Hepatocyte (in vitro differentiated cells): ENCODE measurements at regions not wholly inside any gene's neighbourhood (a gene's known extent, or its start where the extent isn't known, plus 50 kb on each side); places are given as distances from the start of the nearest gene placed in this dataset.

Experiments used
- EZH2 ChIP-seq: fragments of 200-600 bp; sonication (generic); IDR thresholded peaks from 2 replicates; pipeline ENCODE4 v1.6.1; 2016; ENCODE audit warnings: antibody characterized with exemption, mild to moderate bottlenecking, borderline replicate concordance
- TF ChIP-seq, protein P1 (sequence below): fragments of 200-600 bp; sonication (generic); IDR thresholded peaks from 2 replicates; pipeline ENCODE4 v1.5.1; 2016; ENCODE audit warnings: antibody characterized with exemption, mild to moderate bottlenecking; ENCODE audit not compliant: poor library complexity

DNA sequence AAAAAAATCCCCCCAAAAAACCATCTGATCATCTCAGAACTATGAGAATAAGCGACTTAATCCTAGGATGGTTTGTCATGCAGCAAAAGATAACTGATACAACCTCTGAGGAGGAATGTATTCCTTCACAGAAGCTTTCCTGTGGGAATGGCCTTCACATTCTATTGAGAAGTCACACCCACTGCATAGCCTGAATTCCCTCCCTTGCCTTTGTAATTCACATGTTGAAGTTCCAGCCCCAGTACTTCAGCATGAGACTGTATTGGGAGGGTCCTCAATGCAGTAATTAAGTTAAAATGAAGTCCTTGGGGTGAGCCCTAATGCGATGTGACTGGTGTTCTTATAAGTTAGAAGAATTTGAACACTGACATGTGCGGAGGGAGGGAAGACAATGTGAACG is 395.2 kb downstream of the TUSC7 start:
- TF ChIP-seq, protein P1, sequence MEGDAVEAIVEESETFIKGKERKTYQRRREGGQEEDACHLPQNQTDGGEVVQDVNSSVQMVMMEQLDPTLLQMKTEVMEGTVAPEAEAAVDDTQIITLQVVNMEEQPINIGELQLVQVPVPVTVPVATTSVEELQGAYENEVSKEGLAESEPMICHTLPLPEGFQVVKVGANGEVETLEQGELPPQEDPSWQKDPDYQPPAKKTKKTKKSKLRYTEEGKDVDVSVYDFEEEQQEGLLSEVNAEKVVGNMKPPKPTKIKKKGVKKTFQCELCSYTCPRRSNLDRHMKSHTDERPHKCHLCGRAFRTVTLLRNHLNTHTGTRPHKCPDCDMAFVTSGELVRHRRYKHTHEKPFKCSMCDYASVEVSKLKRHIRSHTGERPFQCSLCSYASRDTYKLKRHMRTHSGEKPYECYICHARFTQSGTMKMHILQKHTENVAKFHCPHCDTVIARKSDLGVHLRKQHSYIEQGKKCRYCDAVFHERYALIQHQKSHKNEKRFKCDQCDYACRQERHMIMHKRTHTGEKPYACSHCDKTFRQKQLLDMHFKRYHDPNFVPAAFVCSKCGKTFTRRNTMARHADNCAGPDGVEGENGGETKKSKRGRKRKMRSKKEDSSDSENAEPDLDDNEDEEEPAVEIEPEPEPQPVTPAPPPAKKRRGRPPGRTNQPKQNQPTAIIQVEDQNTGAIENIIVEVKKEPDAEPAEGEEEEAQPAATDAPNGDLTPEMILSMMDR, result no peak
- no peak for TF ChIP-seq EZH2
